ES-I3 (cell line): ENCODE measurements at regions not wholly inside any gene's neighbourhood (a gene's known extent, or its start where the extent isn't known, plus 50 kb on each side); places are given as distances from the start of the nearest gene placed in this dataset.
"Not testable (repeated sequence)": the region's sequence is repeated elsewhere in the genome, so short reads cannot be mapped to it uniquely, and the experiment has no call there.

ENCODE experiments used
- H3K36me3 ChIP-seq: 2 replicates; pipeline ENCODE4 v1.6.1; 2013; ENCODE audit warnings: mild to moderate bottlenecking, low read length, control low read depth, moderate library complexity; ENCODE audit not compliant: insufficient read depth
- H3K4me1 ChIP-seq: 2 replicates; pipeline ENCODE4 v1.6.1; 2013; ENCODE audit warnings: mild to moderate bottlenecking, control low read depth, low read length; ENCODE audit not compliant: insufficient read depth
- H3K9ac ChIP-seq: 2 replicates; pipeline ENCODE4 v1.6.1; 2013; ENCODE audit warnings: low read depth, mild to moderate bottlenecking, low read length, moderate library complexity
- H3K9me3 ChIP-seq: 2 replicates; pipeline ENCODE4 v1.6.1; 2013; ENCODE audit warnings: mild to moderate bottlenecking, low read length, moderate library complexity; ENCODE audit not compliant: control insufficient read depth, insufficient read depth

GRCh38 chr7:25680636-25681035 lies 452.4 kb upstream of the NPVF start:
- Histone ChIP-seq H3K36me3 (no peaks in the 10 kb centered on the region), H3K9ac (no peak overlapping the region), H3K4me1 (no peaks in the 10 kb centered on the region), H3K9me3 (no peaks in the 10 kb centered on the region)

- Histone ChIP-seq H3K9me3 (no peaks in the 10 kb centered on the region), H3K36me3 (no peaks in the 10 kb centered on the region), H3K4me1 (no peaks in the 10 kb centered on the region), H3K9ac (no peak overlapping the region)
Measured at GRCh38 chr7:25684360-25684759, 456.1 kb upstream of the NPVF start.

- Histone ChIP-seq H3K4me1 (no peaks in the 10 kb centered on the region), H3K9ac (no peak overlapping the region), H3K36me3 (no peaks in the 10 kb centered on the region), H3K9me3 (no peaks in the 10 kb centered on the region)
Measured at GRCh38 chr7:25686493-25686892, 458.2 kb upstream of the NPVF start.

- Histone ChIP-seq H3K9ac (no peak overlapping the region), H3K9me3 (no peaks in the 10 kb centered on the region), H3K36me3 (no peaks in the 10 kb centered on the region), H3K4me1 (0 out of 2 replicates have a peak, but pooled peaks cover 5% of the 10 kb centered on the region)
Measured at GRCh38 chr7:25694211-25694610, 457.8 kb upstream of the NFE2L3 start.

- Histone ChIP-seq H3K9ac (no peak overlapping the region), H3K9me3 (no peaks in the 10 kb centered on the region), H3K36me3 (no peaks in the 10 kb centered on the region), H3K4me1 (0 out of 2 replicates have a peak, but pooled peaks cover 5% of the 10 kb centered on the region)
Measured at GRCh38 chr7:25694699-25695098, 457.3 kb upstream of the NFE2L3 start.

GRCh38 chr7:25696571-25696970 lies 455.4 kb upstream of the NFE2L3 start:
- H3K9me3 ChIP-seq = no peaks in the 10 kb centered on the region
- 0 out of 2 replicates have a peak, but pooled peaks cover 5% of the 10 kb centered on the region for H3K4me1 ChIP-seq
- H3K36me3 ChIP-seq = no peaks in the 10 kb centered on the region
- no peak overlapping the region for H3K9ac ChIP-seq

GRCh38 chr7:25698451-25699113 lies 453.4 kb upstream of the NFE2L3 start:
- H3K9ac ChIP-seq = no peak overlapping the region
- H3K36me3 ChIP-seq = no peaks in the 10 kb centered on the region
- 0 out of 2 replicates have a peak, but pooled peaks cover 5% of the 10 kb centered on the region for H3K4me1 ChIP-seq
- no peaks in the 10 kb centered on the region for H3K9me3 ChIP-seq

GRCh38 chr7:25700141-25700540 lies 451.9 kb upstream of the NFE2L3 start:
- H3K4me1 ChIP-seq, H3K9me3 ChIP-seq, H3K36me3 ChIP-seq, H3K9ac ChIP-seq: not testable (repeated sequence)

GRCh38 chr7:25704413-25704812 lies 447.6 kb upstream of the NFE2L3 start:
- H3K9me3 ChIP-seq = no peaks in the 10 kb centered on the region
- H3K9ac ChIP-seq = no peak overlapping the region
- H3K36me3 ChIP-seq = no peaks in the 10 kb centered on the region
- H3K4me1 ChIP-seq = no peaks in the 10 kb centered on the region

GRCh38 chr7:25706764-25707163 lies 445.2 kb upstream of the NFE2L3 start:
- Histone ChIP-seq H3K9ac (no peak overlapping the region), H3K4me1 (no peaks in the 10 kb centered on the region), H3K9me3 (no peaks in the 10 kb centered on the region), H3K36me3 (no peaks in the 10 kb centered on the region)

- H3K4me1 ChIP-seq = no peaks in the 10 kb centered on the region
- no peak overlapping the region for H3K9ac ChIP-seq
- no peaks in the 10 kb centered on the region for H3K36me3 ChIP-seq
- H3K9me3 ChIP-seq = no peaks in the 10 kb centered on the region
Measured at GRCh38 chr7:25707768-25708620, 444.0 kb upstream of the NFE2L3 start.

GRCh38 chr7:25710959-25711358 lies 441.0 kb upstream of the NFE2L3 start:
- Histone ChIP-seq H3K36me3 (no peaks in the 10 kb centered on the region), H3K9me3 (no peaks in the 10 kb centered on the region), H3K9ac (no peak overlapping the region), H3K4me1 (no peaks in the 10 kb centered on the region)

GRCh38 chr7:25711940-25712339 lies 440.1 kb upstream of the NFE2L3 start:
- Histone ChIP-seq H3K9me3 (no peaks in the 10 kb centered on the region), H3K36me3 (no peaks in the 10 kb centered on the region), H3K9ac (no peak overlapping the region), H3K4me1 (no peaks in the 10 kb centered on the region)

GRCh38 chr7:25712500-25712899 lies 439.5 kb upstream of the NFE2L3 start:
- Histone ChIP-seq H3K9ac (no peak overlapping the region), H3K4me1 (no peaks in the 10 kb centered on the region), H3K9me3 (no peaks in the 10 kb centered on the region), H3K36me3 (no peaks in the 10 kb centered on the region)

- Histone ChIP-seq H3K9ac (no peak overlapping the region), H3K9me3 (no peaks in the 10 kb centered on the region), H3K4me1 (no peaks in the 10 kb centered on the region; the same call in 1 of the 2 replicates), H3K36me3 (no peaks in the 10 kb centered on the region)
Measured at GRCh38 chr7:25714013-25714412, 438.0 kb upstream of the NFE2L3 start.
